T47D (cell line): ENCODE measurements at regions not wholly inside any gene's neighbourhood (a gene's known extent, or its start where the extent isn't known, plus 50 kb on each side); places are given as distances from the start of the nearest gene placed in this dataset.
"Not testable (repeated sequence)": the region's sequence is repeated elsewhere in the genome, so short reads cannot be mapped to it uniquely, and the experiment has no call there.

ENCODE experiments used
- DNase-seq, 2 experiments: peaks; one replicate each; pipeline versions ENCODE4 v3.0.0 to v3.0.0-alpha.2; 2011 to 2012; ENCODE audit warnings: low read depth in 1 of 2, low spot score in 1 of 2
- JUND ChIP-seq: IDR thresholded peaks from 2 replicates; pipeline ENCODE4 v1.6.1; 2012; ENCODE audit warnings: low read depth
- in situ Hi-C: cut with HindIII; loops from 2 replicates; pipeline ENCODE4 v1.10.0; 2016; ENCODE audit warnings: low sequenced_read_pairs, low pct_unique_long_range_greater_than_20kb

DNA sequence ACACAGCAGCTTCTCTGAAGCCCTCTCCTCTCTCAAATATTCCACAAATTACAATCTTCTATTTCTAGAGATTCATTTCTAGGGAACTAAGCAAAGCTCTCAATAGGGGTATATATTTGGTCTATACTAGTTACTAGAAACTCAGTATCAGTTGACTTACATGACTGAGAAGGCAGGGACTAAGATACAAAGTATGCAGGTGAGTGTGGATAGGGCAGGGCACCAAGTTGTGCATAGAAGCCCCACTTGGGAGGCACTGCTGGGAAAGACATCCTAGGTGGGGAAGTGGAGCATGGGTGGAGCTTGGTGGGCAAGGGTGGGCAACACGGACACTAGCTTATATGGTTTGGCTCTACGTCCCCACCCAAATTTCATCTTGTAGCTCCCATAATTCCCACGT is 148.1 kb upstream of the RASA1 start:
- DNase-seq: no peak
- in situ Hi-C loops: no loop called here
- no peak for TF ChIP-seq JUND

GRCh38 chr5:87120518-87121303 is 147.0 kb upstream of the RASA1 start:
- TF ChIP-seq JUND: no peak
- peak; percentile 15 to 22 for DNase-seq
- in situ Hi-C loops: no loop called here

GRCh38 chr5:87121304-87122150 is 146.2 kb upstream of the RASA1 start:
- in situ Hi-C loops: no loop called here
- TF ChIP-seq JUND: no peak
- no peak for DNase-seq

GRCh38 chr5:87122151-87122977 is 145.3 kb upstream of the RASA1 start:
- in situ Hi-C loops: no loop called here
- DNase-seq: no peak
- TF ChIP-seq JUND: no peak

DNA sequence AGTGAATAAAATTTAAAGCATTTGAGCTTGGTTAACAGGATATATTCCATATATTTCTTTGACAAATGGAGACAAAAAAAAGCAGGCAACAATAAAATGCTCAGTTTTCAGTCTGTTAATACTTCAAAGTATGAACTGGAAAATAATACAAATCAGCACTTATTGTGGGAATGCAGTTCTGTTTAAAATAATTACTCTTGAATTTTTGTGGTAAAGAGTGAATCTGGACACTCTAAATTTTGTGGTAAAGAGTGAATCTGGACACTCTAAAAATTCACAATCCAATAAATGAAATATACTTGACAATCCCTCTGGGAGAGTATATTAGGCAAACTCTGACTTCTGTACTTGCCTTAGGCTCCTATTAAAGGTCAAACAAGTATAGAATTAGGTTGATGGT is 141.9 kb upstream of the RASA1 start:
- no peak for TF ChIP-seq JUND
- no peak for DNase-seq
- in situ Hi-C loops: no loop called here

- no peak for TF ChIP-seq JUND
- in situ Hi-C loops: no loop called here
- DNase-seq: no peak
These were observed 140.8 kb upstream of the RASA1 start for GRCh38 chr5:87126869-87127268.

DNA sequence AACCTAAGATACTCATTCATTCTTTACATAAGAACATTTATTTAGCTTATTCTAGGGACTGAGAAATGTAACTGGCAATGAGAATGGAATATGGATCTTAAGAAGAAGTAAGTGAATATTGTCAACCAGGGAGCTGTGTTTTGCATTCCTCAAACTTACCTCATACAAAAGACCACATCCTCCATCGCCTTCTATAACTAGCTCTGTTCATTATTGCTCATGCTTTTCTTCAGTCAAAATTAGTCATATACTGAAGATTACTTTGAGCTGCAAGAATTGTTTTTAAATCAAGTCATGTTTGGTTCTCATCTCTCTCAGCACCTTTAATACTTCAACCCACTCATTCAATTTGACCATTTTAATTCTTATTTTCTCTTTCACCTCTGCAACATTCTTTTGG is 140.3 kb upstream of the RASA1 start:
- in situ Hi-C loops: no loop called here

GRCh38 chr5:87127956-87128687 is 139.6 kb upstream of the RASA1 start:
- no peak for DNase-seq
- in situ Hi-C loops: no loop called here
- no peak for TF ChIP-seq JUND

More for the DNA sequence above, 140.3 kb upstream of the RASA1 start:
- DNase-seq: no peak
- no peak for TF ChIP-seq JUND

DNA sequence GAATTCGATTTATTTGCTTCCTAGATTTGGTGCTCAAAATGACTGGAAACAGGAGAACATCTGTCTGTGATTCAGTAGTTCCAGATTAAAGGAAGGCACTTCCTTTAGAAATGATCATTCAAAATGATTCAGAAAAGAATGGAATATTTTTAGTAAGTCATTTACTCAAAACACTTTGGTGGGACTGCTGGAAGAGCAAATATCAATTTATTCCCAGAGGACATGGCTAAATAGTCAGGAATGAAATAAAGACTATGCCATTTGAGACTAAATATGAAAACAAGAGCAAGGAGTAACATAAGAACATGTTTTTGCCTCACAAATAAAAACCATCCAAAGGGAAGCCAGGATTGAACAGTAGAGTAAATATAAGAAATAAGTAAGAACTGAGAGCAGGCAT is 138.6 kb upstream of the RASA1 start:
- TF ChIP-seq JUND: no peak
- DNase-seq: no peak
- in situ Hi-C loops: no loop called here

DNA sequence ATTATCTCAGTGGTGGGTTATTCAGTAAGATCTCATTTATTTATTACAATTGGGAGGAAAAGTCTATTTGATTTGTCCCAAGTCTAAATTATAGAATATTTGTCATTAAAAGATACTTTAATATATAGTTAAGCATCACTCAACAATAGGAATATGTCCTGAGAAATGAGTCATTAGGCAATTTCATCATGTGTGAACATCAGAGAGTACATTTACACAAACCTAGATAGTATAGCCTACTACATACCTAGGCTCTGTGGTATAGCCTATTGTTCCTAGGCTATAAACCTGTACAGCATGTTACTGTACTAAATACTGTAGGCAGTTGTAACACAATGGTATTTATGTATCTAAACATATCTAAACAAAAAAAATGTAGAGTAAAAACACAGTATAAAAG is 135.0 kb upstream of the RASA1 start:
- in situ Hi-C loops: no loop called here

DNA sequence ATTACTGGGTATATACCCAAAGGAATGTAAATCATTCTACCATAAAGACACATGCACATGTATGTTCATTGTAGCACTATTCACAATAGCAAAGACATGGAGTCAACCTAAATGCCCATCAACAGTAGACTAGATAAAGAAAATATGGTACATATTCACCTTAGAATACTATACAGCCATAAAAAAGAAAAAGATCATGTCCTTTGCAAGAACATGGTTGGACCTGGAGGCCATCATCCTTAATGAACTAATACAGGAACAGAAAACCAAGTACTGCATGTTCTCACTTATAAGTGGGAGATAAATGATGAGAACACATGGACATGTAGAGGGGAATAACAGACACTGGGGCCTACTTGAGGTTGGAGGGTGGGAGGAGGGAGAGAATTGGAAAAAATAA is 133.2 kb upstream of the RASA1 start:
- in situ Hi-C loops, DNase-seq: not testable (repeated sequence)

More for the DNA sequence above, 135.0 kb upstream of the RASA1 start:
- TF ChIP-seq JUND: no peak
- DNase-seq: no peak

DNA sequence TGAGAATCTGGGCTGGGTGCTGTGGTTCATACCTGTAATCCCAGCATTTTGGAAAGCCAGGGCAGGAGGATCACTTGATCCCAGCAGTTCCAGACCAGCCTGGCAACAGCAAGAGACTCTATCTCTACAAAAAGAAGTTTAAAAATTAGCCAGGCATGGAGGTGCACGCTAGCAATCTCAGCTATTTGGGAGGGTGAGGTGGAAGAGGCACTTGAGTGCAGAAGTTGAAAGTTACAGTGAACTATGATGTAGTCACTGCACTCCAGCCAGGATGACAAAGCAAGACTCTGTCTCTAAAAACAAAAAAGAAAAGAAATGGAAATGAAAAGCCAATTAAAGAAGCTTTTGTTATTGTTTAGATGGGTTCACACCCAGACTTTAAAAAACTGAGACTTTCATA is 131.6 kb upstream of the RASA1 start:
- TF ChIP-seq JUND: no peak
- no peak for DNase-seq
- in situ Hi-C loops: no loop called here
